H1 (cell line): ENCODE measurements at regions not wholly inside any gene's neighbourhood (a gene's known extent, or its start where the extent isn't known, plus 50 kb on each side); places are given as distances from the start of the nearest gene placed in this dataset.
A peak's percentile ranks its signal among the peaks of the same experiment; 100 is the strongest.

Experiments used
- CTCF ChIA-PET: fragments of 300-600 bp; sonication (Branson Sonifier 250); formaldehyde crosslinking; loops from one replicate; lab custom pipeline; 2021; ENCODE audit not compliant: partially characterized antibody; lab: Charles Lee
- POLR2A ChIA-PET: fragments of 300-600 bp; sonication (Branson Sonifier 250); formaldehyde crosslinking; loops from one replicate; lab custom pipeline; 2021; ENCODE audit warnings: inconsistent platforms; ENCODE audit not compliant: partially characterized antibody; lab: Charles Lee
- DNase-seq, 2 experiments: peaks; one replicate each; pipeline versions ENCODE4 v3.0.0 to v3.0.0-alpha.2; 2010 to 2022; ENCODE audit warnings: low spot score in 2 of 2, low read depth in 1 of 2, mixed read lengths in 1 of 2
- FAIRE-seq: peaks from 2 replicates; lab custom pipeline; 2011; peaks lifted over from hg19 to GRCh38; lab: Jason Lieb, UNC
- H2AFZ ChIP-seq: 2 replicates; pipeline ENCODE4 v1.8.1; 2012; ENCODE audit warnings: low read length, inconsistent platforms
- H2AK5ac ChIP-seq: 2 replicates; pipeline ENCODE4 v1.6.1; 2013; ENCODE audit warnings: low read depth, low read length
- H2BK120ac ChIP-seq: replicated peaks from 2 replicates; pipeline ENCODE3; 2013; ENCODE audit warnings: low read depth, low read length, inconsistent platforms
- H2BK12ac ChIP-seq: 2 replicates; pipeline ENCODE4 v1.6.1; 2013; ENCODE audit warnings: low read depth, low read length
- H2BK15ac ChIP-seq: 2 replicates; pipeline ENCODE4 v1.6.1; 2013; ENCODE audit warnings: low read length
- H2BK20ac ChIP-seq: 2 replicates; pipeline ENCODE4 v1.6.1; 2013; ENCODE audit warnings: low read length
- H2BK5ac ChIP-seq: 2 replicates; pipeline ENCODE4 v1.6.1; 2013; ENCODE audit warnings: low read depth, low read length
- H3K14ac ChIP-seq: 2 replicates; pipeline ENCODE4 v1.6.1; 2013; ENCODE audit warnings: inconsistent platforms; ENCODE audit not compliant: insufficient read length
- H3K18ac ChIP-seq: 2 replicates; pipeline ENCODE4 v1.6.1; 2013; ENCODE audit warnings: low read length; ENCODE audit errors: extremely low read depth
- H3K23ac ChIP-seq: 2 replicates; pipeline ENCODE4 v1.6.1; 2013; ENCODE audit warnings: inconsistent platforms; ENCODE audit not compliant: insufficient read length
- H3K23me2 ChIP-seq: 2 replicates; pipeline ENCODE4 v1.6.1; 2013; ENCODE audit warnings: low read depth, low read length
- H3K27ac ChIP-seq: 2 replicates; pipeline ENCODE4 v1.6.1; 2011; ENCODE audit warnings: low read depth, low read length, inconsistent platforms
- H3K27me3 ChIP-seq, 4 experiments: replicated peaks in 1 of 4; 1 replicate in 1 of 4; 2 replicates in 3 of 4; pipeline versions ENCODE4 v1.6.1 to v1.8.1; 2011 to 2013; ENCODE audit warnings: low read length in 3 of 4, mild to moderate bottlenecking in 3 of 4, inconsistent platforms in 2 of 4, mixed read lengths in 2 of 4, moderate library complexity in 1 of 4; ENCODE audit not compliant: control insufficient read depth in 3 of 4, insufficient read depth in 3 of 4; ENCODE audit errors: extremely low read depth in 1 of 4
- H3K36me3 ChIP-seq, 4 experiments: 2 replicates each; pipeline versions ENCODE4 v1.6.1 to v1.8.1; 2011 to 2013; ENCODE audit warnings: mild to moderate bottlenecking in 4 of 4, low read length in 3 of 4, moderate library complexity in 2 of 4, control low read depth in 1 of 4, inconsistent platforms in 1 of 4; ENCODE audit not compliant: insufficient read depth in 4 of 4, control insufficient read depth in 2 of 4
- H3K4ac ChIP-seq: replicated peaks from 2 replicates; pipeline ENCODE3; 2013; ENCODE audit warnings: low read length, low read depth, mixed read lengths, inconsistent platforms; ENCODE audit not compliant: insufficient read length
- H3K4me1 ChIP-seq, 4 experiments: replicated peaks in 1 of 4; 1 replicate in 1 of 4; 2 replicates in 3 of 4; pipeline versions ENCODE4 v1.6.1 to v1.8.1; 2011 to 2013; ENCODE audit warnings: low read length in 3 of 4, inconsistent platforms in 2 of 4, mixed read lengths in 1 of 4; ENCODE audit not compliant: insufficient read depth in 4 of 4, control insufficient read depth in 3 of 4
- H3K4me2 ChIP-seq, 2 experiments: 2 replicates each; pipeline versions ENCODE4 v1.6.1 to v1.8.1; 2011 to 2013; ENCODE audit warnings: low read depth in 2 of 2, low read length in 2 of 2, control low read depth in 1 of 2, inconsistent platforms in 1 of 2, mild to moderate bottlenecking in 1 of 2; ENCODE audit not compliant: insufficient read depth in 1 of 2
- H3K4me3 ChIP-seq, 4 experiments: fragments of 200-600, 300-600 bp in 1 of 4; sonication (generic), shearing (Covaris generic), sonication (Bioruptor Twin) in 1 of 4; 2 replicates each; pipeline versions ENCODE4 v1.5.1 to v1.8.1; 2011 to 2016; ENCODE audit warnings: low read length in 4 of 4, low read depth in 3 of 4, control low read depth in 2 of 4, inconsistent platforms in 2 of 4, mild to moderate bottlenecking in 2 of 4, mixed read lengths in 1 of 4, moderate library complexity in 1 of 4; ENCODE audit not compliant: insufficient read depth in 2 of 4; ENCODE audit errors: extremely low read depth in 1 of 4
- H3K56ac ChIP-seq: replicated peaks from 2 replicates; pipeline ENCODE3; 2013; ENCODE audit warnings: low read depth, mild to moderate bottlenecking, mixed read lengths, low read length, inconsistent platforms; ENCODE audit not compliant: insufficient read length
- H3K79me1 ChIP-seq: 2 replicates; pipeline ENCODE4 v1.6.1; 2013; ENCODE audit warnings: low read depth, low read length, control low read depth
- H3K79me2 ChIP-seq, 2 experiments: 2 replicates each; pipeline versions ENCODE4 v1.6.1 to v1.8.1; 2012 to 2013; ENCODE audit warnings: low read length in 2 of 2, mild to moderate bottlenecking in 2 of 2, inconsistent platforms in 1 of 2; ENCODE audit not compliant: insufficient read depth in 2 of 2, control insufficient read depth in 1 of 2
- H3K9ac ChIP-seq, 4 experiments: replicated peaks in 1 of 4; 1 replicate in 1 of 4; 2 replicates in 3 of 4; pipeline versions ENCODE4 v1.6.1 to v1.8.1; 2011 to 2013; ENCODE audit warnings: low read depth in 3 of 4, low read length in 3 of 4, control low read depth in 2 of 4, mild to moderate bottlenecking in 2 of 4, moderate library complexity in 2 of 4, inconsistent platforms in 1 of 4; ENCODE audit errors: extremely low read depth in 1 of 4
- H3K9me3 ChIP-seq, 2 experiments: 2 replicates each; pipeline versions ENCODE4 v1.6.1 to v1.8.1; 2012 to 2013; ENCODE audit warnings: mild to moderate bottlenecking in 2 of 2, moderate library complexity in 2 of 2, control low read depth in 1 of 2, inconsistent platforms in 1 of 2, low read depth in 1 of 2, low read length in 1 of 2, mixed read lengths in 1 of 2; ENCODE audit not compliant: insufficient read depth in 2 of 2
- H4K20me1 ChIP-seq, 2 experiments: replicated peaks in 1 of 2; 2 replicates each; pipeline versions ENCODE3 to v1.8.1; 2011 to 2013; ENCODE audit warnings: inconsistent platforms in 2 of 2, low read length in 2 of 2, mild to moderate bottlenecking in 1 of 2; ENCODE audit not compliant: insufficient read depth in 2 of 2, control insufficient read depth in 1 of 2
- H4K5ac ChIP-seq: 2 replicates; pipeline ENCODE4 v1.6.1; 2013; ENCODE audit warnings: low read length, low read depth, mixed read lengths, inconsistent platforms; ENCODE audit not compliant: insufficient read length
- H4K8ac ChIP-seq: 2 replicates; pipeline ENCODE4 v1.8.0; 2013; ENCODE audit warnings: mild to moderate bottlenecking, moderate library complexity, low read length, inconsistent platforms; ENCODE audit not compliant: insufficient read depth; ENCODE audit errors: extremely low read depth
- H4K91ac ChIP-seq: replicated peaks from 2 replicates; pipeline ENCODE3; 2013; ENCODE audit warnings: low read length, mixed read lengths, inconsistent platforms; ENCODE audit not compliant: insufficient read length
- CBX5 ChIP-seq: fragments of 300-800, 300-1000 bp; sonication (generic); IDR thresholded peaks from 2 replicates; pipeline ENCODE4 v1.7.1; 2016; ENCODE audit warnings: antibody characterized with exemption, low read length, low read depth
- CHD1 ChIP-seq: IDR thresholded peaks from 2 replicates; pipeline ENCODE4 v1.6.1; 2012; ENCODE audit warnings: low read depth, low read length, improper control_type of control experiment
- JUND ChIP-seq: IDR thresholded peaks from 2 replicates; pipeline ENCODE4 v1.6.1; 2011; ENCODE audit warnings: mild to moderate bottlenecking, improper control_type of control experiment, low read length
- MAX ChIP-seq: IDR thresholded peaks from 2 replicates; pipeline ENCODE4 v1.6.1; 2012; ENCODE audit warnings: inconsistent platforms
- NRF1 ChIP-seq: IDR thresholded peaks from 2 replicates; pipeline ENCODE4 v1.6.1; 2011; ENCODE audit warnings: mild to moderate bottlenecking, low read depth, low read length, improper control_type of control experiment
- POU5F1 ChIP-seq: IDR thresholded peaks from 2 replicates; pipeline ENCODE4 v1.6.1; 2011; ENCODE audit warnings: low read depth, mild to moderate bottlenecking, low read length, moderate library complexity
- RBBP5 ChIP-seq: IDR thresholded peaks from 2 replicates; pipeline ENCODE4 v1.7.1; 2012; ENCODE audit warnings: low read depth, mild to moderate bottlenecking, inconsistent platforms, low read length, moderate library complexity, borderline replicate concordance
- RFX5 ChIP-seq: IDR thresholded peaks from 2 replicates; pipeline ENCODE4 v1.6.1; 2011; ENCODE audit warnings: low read depth, low read length, improper control_type of control experiment, borderline replicate concordance
- TBP ChIP-seq: IDR thresholded peaks from 2 replicates; pipeline ENCODE4 v1.6.1; 2011; ENCODE audit warnings: low read depth, low read length, improper control_type of control experiment
- WGBS, 2 experiments: shearing (Covaris generic) in 1 of 2; methylation state at CpG; one replicate each; pipeline versions ENCODE4 v1.1.6 to v1.1.7; 2013 to 2015; ENCODE audit warnings: low lambda C conversion rate in 2 of 2, mixed read lengths in 2 of 2, inconsistent platforms in 1 of 2, low coverage in 1 of 2, missing lambda C conversion rate in 1 of 2; ENCODE audit not compliant: insufficient replicate concordance in 2 of 2, insufficient coverage in 1 of 2, insufficient read length in 1 of 2; ENCODE audit errors: extremely low coverage in 1 of 2, missing lambda C conversion rate in 1 of 2; 5-methylcytosine and 5-hydroxymethylcytosine counted together

DNA sequence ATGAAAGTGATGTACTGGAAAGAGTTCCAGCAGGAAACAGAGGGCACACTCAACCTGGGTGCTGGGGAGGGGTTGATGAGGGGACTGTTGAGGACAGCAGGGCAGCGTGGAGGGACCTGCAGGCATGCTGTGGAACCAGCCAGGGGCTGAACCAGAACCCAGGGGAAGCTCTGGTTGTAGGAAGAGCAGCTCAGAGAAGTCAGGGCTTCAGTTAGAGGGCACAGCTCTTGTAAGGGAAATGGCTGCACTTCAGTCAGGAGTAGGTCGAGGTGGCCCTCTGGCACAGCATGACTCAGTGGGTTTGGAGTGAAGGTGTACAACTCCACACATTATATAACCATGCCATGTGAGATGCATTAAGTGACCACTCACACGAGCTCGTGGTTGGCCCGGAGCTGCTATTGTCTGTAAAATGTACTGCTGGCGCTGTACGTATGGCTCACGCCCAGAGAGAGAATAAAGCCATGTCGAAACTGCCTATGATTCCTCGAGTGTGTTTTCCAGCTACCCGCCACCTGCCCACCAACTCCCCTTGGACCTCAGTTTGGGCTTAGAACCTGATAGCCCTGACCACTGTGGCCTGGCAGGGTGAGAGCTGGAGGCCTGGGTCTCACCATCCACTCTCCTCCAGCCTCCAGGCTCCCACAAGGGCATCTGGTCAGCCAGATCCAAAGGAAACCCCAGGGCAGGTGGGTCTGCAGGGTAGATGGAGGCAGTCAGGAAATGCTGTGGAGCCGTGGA lies 136.5 kb upstream of the HS6ST1 start:
- CTCF ChIA-PET, result interaction anchor here (0.6 to 3.1 kb wide), 5 partner anchors 10 to 33 kb away, joined by 3 to 16 read pairs (median 4); no protein-coding TSS in a partner anchor
- WGBS, 2 experiments, result 91% methylated on average over 12 of the region's 12 CpGs; no CpG with 5 or more reads in 1 of the 2 experiments
- no peak for TF ChIP-seq CBX5
- TF ChIP-seq TBP, result no peak
- no peak for TF ChIP-seq JUND
- no peak for TF ChIP-seq RBBP5
- TF ChIP-seq POU5F1, result no peak
- no peak for TF ChIP-seq CHD1
- TF ChIP-seq MAX, result no peak
- no peak for TF ChIP-seq RFX5
- TF ChIP-seq NRF1, result no peak
- Histone ChIP-seq H2BK12ac (peak overlapping the region; percentile 27; the same call in 1 of the 2 replicates), H3K23me2 (peaks cover 4% of the 10 kb centered on the region; the same call in 1 of the 2 replicates), H3K9me3 (no peaks in the 10 kb centered on the region), H3K27me3 (no peaks in the 10 kb centered on the region; a peak in 1 of 7 replicates), H3K79me1 (no peaks in the 10 kb centered on the region), H3K9ac (no peak overlapping the region), H3K4me1 (no peaks in the 10 kb centered on the region), H4K8ac (0 out of 2 replicates have a peak overlapping the region, but pooled peaks have one; percentile 31), H3K27ac (no peak overlapping the region), H3K14ac (no peak overlapping the region), H3K36me3 (no peaks in the 10 kb centered on the region), H2BK20ac (no peak overlapping the region), H2BK15ac (no peak overlapping the region), H2BK5ac (no peak overlapping the region), H4K5ac (no peak overlapping the region), H4K20me1 (no peaks in the 10 kb centered on the region), H3K56ac (no peak overlapping the region), H3K4me3 (no peak overlapping the region), H3K4ac (no peak overlapping the region), H3K18ac (no peak overlapping the region), H3K4me2 (no peak overlapping the region), H2AFZ (no peak overlapping the region), H4K91ac (no peak overlapping the region), H2BK120ac (no peak overlapping the region), H3K23ac (no peak overlapping the region), H2AK5ac (no peak overlapping the region), H3K79me2 (no peaks in the 10 kb centered on the region)
- FAIRE-seq (no peak), DNase-seq (peak in 1 of 2 experiments; percentile 26)
- POLR2A ChIA-PET, result no interaction called here
